ENCODE measurements at regions not wholly inside any gene's neighbourhood (a gene's known extent, or its start where the extent isn't known, plus 50 kb on each side); places are given as distances from the start of the nearest gene placed in this dataset.

GRCh38 chr7:96534221-96534620, 175.4 kb downstream of the SEM1 start:
- peaks cover 0 to 33% (median 17%) of the 10 kb centered on the region in 4 donors for H3K4me1 ChIP-seq (ENCODE audit: control insufficient read depth in 4 of 4, insufficient read depth in 4 of 4, low read length in 3 of 4)
- no peaks in the 10 kb centered on the region for H3K27me3 ChIP-seq (ENCODE audit: control insufficient read depth in 4 of 4, insufficient read depth in 4 of 4, low read length in 3 of 4)
- no peaks in the 10 kb centered on the region for H3K9me3 ChIP-seq (ENCODE audit: control insufficient read depth in 4 of 4, low read length in 3 of 4)
- H3K27ac ChIP-seq (ENCODE audit: low read depth in 1 of 2, low read length in 2 of 2), result peak overlapping the region; percentile 68 to 75
- H3K36me3 ChIP-seq (ENCODE audit: control insufficient read depth in 4 of 4, insufficient read depth in 3 of 4, low read depth in 1 of 4, low read length in 3 of 4), result no peaks in the 10 kb centered on the region
- H3K4me3 ChIP-seq (ENCODE audit: low read depth in 1 of 3, low read length in 3 of 3), result peak overlapping the region in 2 of 3 donors; percentile 9 to 32
- WGBS, result 25% methylated on average over 3 of the region's 3 CpGs
- TF ChIP-seq EGR1 (IDR thresholded peaks at IDR 0.05; ENCODE audit: low read depth in 2 of 2), result peak; percentile 83 to 96
- peak in 1 of 2 donors; percentile 51 for TF ChIP-seq GABPA (IDR thresholded peaks at IDR 0.05 in 1 of 2, conservative IDR thresholded peaks at IDR 0.05 in 1 of 2)
- peak; percentile 93 for TF ChIP-seq ZBTB33 (IDR thresholded peaks at IDR 0.05)
- peak; percentile 86 to 98 for TF ChIP-seq RXRA (IDR thresholded peaks at IDR 0.05)
- peak; percentile 90 for TF ChIP-seq MAX (IDR thresholded peaks at IDR 0.05)
- TF ChIP-seq CTCF (IDR thresholded peaks at IDR 0.05; ENCODE audit: low read depth, low read length, missing input control), result no peak
- TF ChIP-seq JUND (IDR thresholded peaks at IDR 0.05), result peak; percentile 78 to 93
- TF ChIP-seq HNF4G (IDR thresholded peaks at IDR 0.05), result peak; percentile 68
- peak; percentile 86 for TF ChIP-seq FOXA2 (IDR thresholded peaks at IDR 0.05)
- peak; percentile 91 for TF ChIP-seq YY1 (IDR thresholded peaks at IDR 0.05)
- peak; percentile 89 to 97 for TF ChIP-seq HNF4A (conservative IDR thresholded peaks at IDR 0.05)
- TF ChIP-seq TAF1 (conservative IDR thresholded peaks at IDR 0.05), result peak; percentile 44
- peak; percentile 27 for TF ChIP-seq NR2F2 (IDR thresholded peaks at IDR 0.05)
- TF ChIP-seq FOXA1 (IDR thresholded peaks at IDR 0.05), result peak; percentile 74
- TF ChIP-seq RAD21 (IDR thresholded peaks at IDR 0.05), result peak; percentile 60 to 73
- peak; percentile 89 for TF ChIP-seq ATF3 (IDR thresholded peaks at IDR 0.05)
- TF ChIP-seq SP1 (IDR thresholded peaks at IDR 0.05), result peak; percentile 88
- peak; percentile 80 for TF ChIP-seq REST (IDR thresholded peaks at IDR 0.05)
- DNase-seq (ENCODE audit: low spot score), result no peak
- H3K9ac ChIP-seq (ENCODE audit: low read depth in 1 of 2, low read length in 2 of 2), result peak overlapping the region in 1 of 2 donors; percentile 50

Measured in liver (tissue), 8 donors.